Peyer's patch (tissue), 4 donors: ENCODE measurements at regions not wholly inside any gene's neighbourhood (a gene's known extent, or its start where the extent isn't known, plus 50 kb on each side); places are given as distances from the start of the nearest gene placed in this dataset.

ENCODE experiments used
- CTCF ChIP-seq, 6 experiments: fragments of 450-650 bp in 4 of 6; fragments of 200-600 bp in 2 of 6; sonication (generic) in 1 of 6; IDR thresholded peaks; one replicate each; pipeline ENCODE4 v1.5.1; 2017 to 2019; ENCODE audit warnings: antibody characterized with exemption in 6 of 6, mild to moderate bottlenecking in 3 of 6, moderate library complexity in 1 of 6
- POLR2A ChIP-seq, 2 donors: fragments of 450-650 bp; IDR thresholded peaks; one replicate each; pipeline ENCODE4 v1.5.1; 2017; ENCODE audit warnings: antibody characterized with exemption in 2 of 2, mild to moderate bottlenecking in 2 of 2, moderate library complexity in 2 of 2

GRCh38 chr6:147947521-147947920 is 395.1 kb upstream of the SASH1 start:
- TF ChIP-seq CTCF (IDR thresholded peaks at IDR 0.05) (no peak), POLR2A (IDR thresholded peaks at IDR 0.05) (no peak)
